ENCODE measurements at regions not wholly inside any gene's neighbourhood (a gene's known extent, or its start where the extent isn't known, plus 50 kb on each side); places are given as distances from the start of the nearest gene placed in this dataset.

- TF ChIP-seq CTCF (IDR thresholded peaks at IDR 0.05; ENCODE audit: low read depth, low read length) (no peak), MAX (IDR thresholded peaks at IDR 0.05; ENCODE audit: low read depth, low read length) (no peak; the same call in 1 of the 2 replicates), POLR2A (IDR thresholded peaks at IDR 0.05; ENCODE audit: extremely low read depth, insufficient read length) (no peak), MYC (IDR thresholded peaks at IDR 0.05; ENCODE audit: low read depth, low read length) (no peak)
Observed at GRCh38 chr17:6365200-6365943, 69.5 kb downstream of the AIPL1 start.

Data from NB4 (cell line).